ENCODE measurements at regions not wholly inside any gene's neighbourhood (a gene's known extent, or its start where the extent isn't known, plus 50 kb on each side); places are given as distances from the start of the nearest gene placed in this dataset.

GRCh38 chr2:155099784-155100183 is 401.3 kb downstream of the KCNJ3 start:
- no peaks in the 10 kb centered on the region for H3K27me3 Mint-ChIP-seq
- H3K36me3 Mint-ChIP-seq = no peaks in the 10 kb centered on the region
- DNase-seq (no peak), ATAC-seq (replicated peaks) (no peak)
- peaks cover 9 to 10% of the 10 kb centered on the region in 2 donors for H3K9me3 Mint-ChIP-seq
- H3K4me3 Mint-ChIP-seq = no peak overlapping the region
- no peak overlapping the region for H3K27ac Mint-ChIP-seq
- H3K4me1 Mint-ChIP-seq = no peaks in the 10 kb centered on the region

GRCh38 chr2:155095613-155096012 is 397.1 kb downstream of the KCNJ3 start:
- H3K27ac Mint-ChIP-seq = no peak overlapping the region
- no peaks in the 10 kb centered on the region for H3K36me3 Mint-ChIP-seq
- ATAC-seq (replicated peaks) (no peak), DNase-seq (no peak)
- H3K4me3 Mint-ChIP-seq = no peak overlapping the region
- peaks cover 0 to 1% of the 10 kb centered on the region in 2 donors for H3K9me3 Mint-ChIP-seq
- no peaks in the 10 kb centered on the region for H3K4me1 Mint-ChIP-seq
- H3K27me3 Mint-ChIP-seq = no peaks in the 10 kb centered on the region

- H3K27me3 Mint-ChIP-seq = no peaks in the 10 kb centered on the region
These were observed 381.9 kb downstream of the KCNJ3 start for GRCh38 chr2:155080373-155080772.

GRCh38 chr2:155070489-155070888 is 372.0 kb downstream of the KCNJ3 start:
- Mint-ChIP-seq H3K27ac (no peak overlapping the region), H3K36me3 (no peaks in the 10 kb centered on the region), H3K9me3 (peaks cover 0 to 3% of the 10 kb centered on the region in 2 donors), H3K4me3 (no peak overlapping the region), H3K4me1 (no peaks in the 10 kb centered on the region), H3K27me3 (no peaks in the 10 kb centered on the region)
- ATAC-seq (replicated peaks) (no peak), DNase-seq (no peak)

More at GRCh38 chr2:155080373-155080772, 381.9 kb downstream of the KCNJ3 start:
- ATAC-seq (replicated peaks) (no peak), DNase-seq (no peak)
- no peak overlapping the region for H3K27ac Mint-ChIP-seq
- H3K9me3 Mint-ChIP-seq = no peaks in the 10 kb centered on the region
- no peaks in the 10 kb centered on the region for H3K36me3 Mint-ChIP-seq
- no peak overlapping the region for H3K4me3 Mint-ChIP-seq
- no peaks in the 10 kb centered on the region for H3K4me1 Mint-ChIP-seq

- DNase-seq = no peak
- Mint-ChIP-seq H3K9me3 (peaks cover 3% of the 10 kb centered on the region in 2 donors), H3K4me3 (no peak overlapping the region), H3K27me3 (no peaks in the 10 kb centered on the region), H3K4me1 (no peaks in the 10 kb centered on the region), H3K36me3 (no peaks in the 10 kb centered on the region), H3K27ac (no peak overlapping the region)
- no peak for ATAC-seq (replicated peaks)
These were observed 364.4 kb downstream of the KCNJ3 start for GRCh38 chr2:155062922-155063258.

- H3K4me1 Mint-ChIP-seq = no peaks in the 10 kb centered on the region
- H3K27ac Mint-ChIP-seq = no peak overlapping the region
These were observed 363.9 kb downstream of the KCNJ3 start for GRCh38 chr2:155062250-155062921.

GRCh38 chr2:155060896-155061295 is 362.4 kb downstream of the KCNJ3 start:
- Mint-ChIP-seq H3K9me3 (peaks cover 3 to 4% of the 10 kb centered on the region in 2 donors), H3K27ac (no peak overlapping the region), H3K36me3 (no peaks in the 10 kb centered on the region), H3K27me3 (no peaks in the 10 kb centered on the region), H3K4me3 (no peak overlapping the region), H3K4me1 (no peaks in the 10 kb centered on the region)
- no peak for DNase-seq
- no peak for ATAC-seq (replicated peaks)

More at GRCh38 chr2:155062250-155062921, 363.9 kb downstream of the KCNJ3 start:
- no peak overlapping the region for H3K4me3 Mint-ChIP-seq
- H3K36me3 Mint-ChIP-seq = no peaks in the 10 kb centered on the region
- DNase-seq (no peak), ATAC-seq (replicated peaks) (no peak)
- H3K27me3 Mint-ChIP-seq = no peaks in the 10 kb centered on the region
- H3K9me3 Mint-ChIP-seq = peaks cover 3% of the 10 kb centered on the region in 2 donors

- H3K4me3 Mint-ChIP-seq = no peak overlapping the region
These were observed 356.2 kb downstream of the KCNJ3 start for GRCh38 chr2:155054712-155055111.

GRCh38 chr2:155043097-155043496 is 344.6 kb downstream of the KCNJ3 start:
- Mint-ChIP-seq H3K4me1 (no peaks in the 10 kb centered on the region), H3K9me3 (peaks cover 4 to 11% of the 10 kb centered on the region in 2 donors), H3K4me3 (no peak overlapping the region), H3K27me3 (no peaks in the 10 kb centered on the region), H3K36me3 (no peaks in the 10 kb centered on the region), H3K27ac (no peak overlapping the region)
- no peak for ATAC-seq (replicated peaks)
- no peak for DNase-seq

More at GRCh38 chr2:155054712-155055111, 356.2 kb downstream of the KCNJ3 start:
- Mint-ChIP-seq H3K4me1 (no peaks in the 10 kb centered on the region), H3K27me3 (no peaks in the 10 kb centered on the region), H3K9me3 (peaks cover 0 to 4% of the 10 kb centered on the region in 2 donors), H3K27ac (no peak overlapping the region), H3K36me3 (no peaks in the 10 kb centered on the region)
- DNase-seq = no peak
- ATAC-seq (replicated peaks) = no peak

GRCh38 chr2:155035308-155035707 is 336.8 kb downstream of the KCNJ3 start:
- Mint-ChIP-seq H3K4me1 (no peaks in the 10 kb centered on the region), H3K36me3 (no peaks in the 10 kb centered on the region), H3K9me3 (no peaks in the 10 kb centered on the region), H3K27me3 (no peaks in the 10 kb centered on the region), H3K27ac (no peak overlapping the region), H3K4me3 (no peak overlapping the region)
- no peak for DNase-seq
- ATAC-seq (replicated peaks) = no peak

- H3K4me3 Mint-ChIP-seq = no peak overlapping the region
- no peaks in the 10 kb centered on the region for H3K36me3 Mint-ChIP-seq
- H3K27me3 Mint-ChIP-seq = no peaks in the 10 kb centered on the region
- no peaks in the 10 kb centered on the region for H3K9me3 Mint-ChIP-seq
- H3K27ac Mint-ChIP-seq = no peak overlapping the region
- H3K4me1 Mint-ChIP-seq = no peaks in the 10 kb centered on the region
- DNase-seq = no peak
- no peak for ATAC-seq (replicated peaks)
These were observed 335.2 kb downstream of the KCNJ3 start for GRCh38 chr2:155033652-155034051.

GRCh38 chr2:155030296-155030695 is 331.8 kb downstream of the KCNJ3 start:
- Mint-ChIP-seq H3K4me3 (no peak overlapping the region), H3K4me1 (no peaks in the 10 kb centered on the region), H3K27ac (no peak overlapping the region), H3K9me3 (no peaks in the 10 kb centered on the region), H3K36me3 (no peaks in the 10 kb centered on the region), H3K27me3 (no peaks in the 10 kb centered on the region)
- ATAC-seq (replicated peaks) (no peak), DNase-seq (no peak)

- ATAC-seq (replicated peaks) = no peak
- H3K27me3 Mint-ChIP-seq = no peaks in the 10 kb centered on the region
- no peak overlapping the region for H3K4me3 Mint-ChIP-seq
These were observed 328.2 kb downstream of the KCNJ3 start for GRCh38 chr2:155026651-155027174.

GRCh38 chr2:155023674-155024073 is 325.2 kb downstream of the KCNJ3 start:
- DNase-seq (no peak), ATAC-seq (replicated peaks) (no peak)
- Mint-ChIP-seq H3K27ac (no peak overlapping the region), H3K9me3 (no peaks in the 10 kb centered on the region), H3K4me1 (no peaks in the 10 kb centered on the region), H3K27me3 (no peaks in the 10 kb centered on the region), H3K4me3 (no peak overlapping the region), H3K36me3 (no peaks in the 10 kb centered on the region)

More at GRCh38 chr2:155026651-155027174, 328.2 kb downstream of the KCNJ3 start:
- H3K4me1 Mint-ChIP-seq = no peaks in the 10 kb centered on the region
- H3K27ac Mint-ChIP-seq = no peak overlapping the region
- H3K36me3 Mint-ChIP-seq = no peaks in the 10 kb centered on the region
- H3K9me3 Mint-ChIP-seq = no peaks in the 10 kb centered on the region
- DNase-seq = no peak

- H3K27me3 Mint-ChIP-seq = no peaks in the 10 kb centered on the region
- ATAC-seq (replicated peaks) = no peak
These were observed 324.0 kb downstream of the KCNJ3 start for GRCh38 chr2:155022531-155022930.

More at GRCh38 chr2:155022531-155022930, 324.0 kb downstream of the KCNJ3 start:
- Mint-ChIP-seq H3K36me3 (no peaks in the 10 kb centered on the region), H3K9me3 (no peaks in the 10 kb centered on the region), H3K4me1 (no peaks in the 10 kb centered on the region), H3K4me3 (no peak overlapping the region), H3K27ac (no peak overlapping the region)
- DNase-seq = no peak

Measured in stimulated activated naive B cell treated with anti-CD40 and anti-IgM and Interleukin-4, amounts not matched to agents 10 μg/mL and 1 μg/mL and 100 μg/mL, for 72 hours (primary cell).